ENCODE measurements at regions not wholly inside any gene's neighbourhood (a gene's known extent, or its start where the extent isn't known, plus 50 kb on each side); places are given as distances from the start of the nearest gene placed in this dataset.

- TF ChIP-seq, protein P1, sequence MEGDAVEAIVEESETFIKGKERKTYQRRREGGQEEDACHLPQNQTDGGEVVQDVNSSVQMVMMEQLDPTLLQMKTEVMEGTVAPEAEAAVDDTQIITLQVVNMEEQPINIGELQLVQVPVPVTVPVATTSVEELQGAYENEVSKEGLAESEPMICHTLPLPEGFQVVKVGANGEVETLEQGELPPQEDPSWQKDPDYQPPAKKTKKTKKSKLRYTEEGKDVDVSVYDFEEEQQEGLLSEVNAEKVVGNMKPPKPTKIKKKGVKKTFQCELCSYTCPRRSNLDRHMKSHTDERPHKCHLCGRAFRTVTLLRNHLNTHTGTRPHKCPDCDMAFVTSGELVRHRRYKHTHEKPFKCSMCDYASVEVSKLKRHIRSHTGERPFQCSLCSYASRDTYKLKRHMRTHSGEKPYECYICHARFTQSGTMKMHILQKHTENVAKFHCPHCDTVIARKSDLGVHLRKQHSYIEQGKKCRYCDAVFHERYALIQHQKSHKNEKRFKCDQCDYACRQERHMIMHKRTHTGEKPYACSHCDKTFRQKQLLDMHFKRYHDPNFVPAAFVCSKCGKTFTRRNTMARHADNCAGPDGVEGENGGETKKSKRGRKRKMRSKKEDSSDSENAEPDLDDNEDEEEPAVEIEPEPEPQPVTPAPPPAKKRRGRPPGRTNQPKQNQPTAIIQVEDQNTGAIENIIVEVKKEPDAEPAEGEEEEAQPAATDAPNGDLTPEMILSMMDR (IDR thresholded peaks at IDR 0.05 in 4 of 5, conservative IDR thresholded peaks at IDR 0.05 in 1 of 5) = no peak
- TF ChIP-seq POLR2A (IDR thresholded peaks at IDR 0.05) = no peak
These were observed 113.8 kb upstream of the SCN7A start for GRCh38 chr2:166607880-166608279.
